ENCODE measurements at regions not wholly inside any gene's neighbourhood (a gene's known extent, or its start where the extent isn't known, plus 50 kb on each side); places are given as distances from the start of the nearest gene placed in this dataset.

- no peak overlapping the region for H2BK20ac ChIP-seq (ENCODE audit: low read depth, low read length, poor library complexity, severe bottlenecking)
- peaks cover 9% of the 10 kb centered on the region; the same call in 1 of the 2 replicates for H3K4me1 ChIP-seq (ENCODE audit: insufficient read depth, low read length)
- no peak overlapping the region for H2AFZ ChIP-seq (ENCODE audit: low read length)
- H4K91ac ChIP-seq (ENCODE audit: insufficient read length, low read depth, low read length) = no peak overlapping the region
- WGBS (ENCODE audit: extremely low coverage, insufficient read length, low lambda C conversion rate) = no CpG with 5 or more reads among the region's 3 CpGs
- no peak overlapping the region for H2BK12ac ChIP-seq (ENCODE audit: insufficient read length, low read depth, low read length)
- no peaks in the 10 kb centered on the region for H3K27me3 ChIP-seq (ENCODE audit: insufficient read depth, low read length)
- Mint-ChIP-seq H3K4me1 (peaks cover 53 to 60% of the 10 kb centered on the region in 2 experiments), H3K36me3 (ENCODE audit: insufficient read depth in 1 of 3, low read depth in 3 of 3) (peaks cover 8 to 40% (median 35%) of the 10 kb centered on the region in 3 experiments), H3K4me3 (peak overlapping the region; percentile 1 to 20; a peak in 3 of 5 replicates), H3K27ac (peak overlapping the region; percentile 90 to 100 (median 98)), H3K9me3 (peaks cover 27 to 36% of the 10 kb centered on the region in 2 experiments), H3K27me3 (ENCODE audit: low read depth) (no peaks in the 10 kb centered on the region)
- peak; percentile 31 for DNase-seq
- no peak overlapping the region for H3K4ac ChIP-seq (ENCODE audit: low read depth, low read length)
- no peak overlapping the region for H2AK5ac ChIP-seq (ENCODE audit: insufficient read length, low read length)
- H3K27ac ChIP-seq (ENCODE audit: insufficient read length, low read depth, low read length) = peak overlapping the region; percentile 93
- H3K56ac ChIP-seq (ENCODE audit: insufficient read length, low read depth, low read length) = no peak overlapping the region
- H3K79me2 ChIP-seq (ENCODE audit: insufficient read depth, low read length) = no peaks in the 10 kb centered on the region
- no peak overlapping the region for H3K14ac ChIP-seq (ENCODE audit: insufficient read depth, low read length)
- no peak overlapping the region for H2BK15ac ChIP-seq (ENCODE audit: low read depth, low read length)
- no peaks in the 10 kb centered on the region for H3K79me1 ChIP-seq (ENCODE audit: insufficient read depth, low read depth, low read length, poor library complexity, severe bottlenecking)
- TF ChIP-seq CTCF (conservative IDR thresholded peaks at IDR 0.05) = no peak
- H4K5ac ChIP-seq (ENCODE audit: insufficient read length, low read depth, low read length) = no peak overlapping the region
- H3K9me3 ChIP-seq (ENCODE audit: control insufficient read depth, low read depth, low read length) = no peaks in the 10 kb centered on the region
- peak overlapping the region; percentile 93 for H2BK120ac ChIP-seq (ENCODE audit: low read depth, low read length, poor library complexity, severe bottlenecking)
- H2BK5ac ChIP-seq (ENCODE audit: insufficient read length, low read length) = no peak overlapping the region
- H3K23me2 ChIP-seq (ENCODE audit: insufficient read length, low read depth, low read length, poor library complexity, severe bottlenecking) = no peaks in the 10 kb centered on the region
- H3K9ac ChIP-seq (ENCODE audit: extremely low read depth, insufficient read length, low read length) = no peak overlapping the region
- no peak overlapping the region for H4K8ac ChIP-seq (replicated peaks; ENCODE audit: insufficient read length, low read depth, low read length)
- H3T11ph ChIP-seq (ENCODE audit: low read length) = peak overlapping the region; percentile 96
- H3K23ac ChIP-seq (ENCODE audit: insufficient read length, low read depth, low read length) = no peak overlapping the region
- no peak overlapping the region for H3K18ac ChIP-seq (ENCODE audit: insufficient read length, low read depth, low read length)
- no peak overlapping the region for H3K4me2 ChIP-seq (ENCODE audit: insufficient read depth, insufficient read length, low read length)
- H4K20me1 ChIP-seq (ENCODE audit: control insufficient read depth, insufficient read depth, insufficient read length) = no peaks in the 10 kb centered on the region
These were observed 124.8 kb upstream of the LINC00305 start for GRCh38 chr18:64273724-64274123.
